GM19240 (cell line): ENCODE measurements at regions not wholly inside any gene's neighbourhood (a gene's known extent, or its start where the extent isn't known, plus 50 kb on each side); places are given as distances from the start of the nearest gene placed in this dataset.

Source experiments
- DNase-seq: peaks from one replicate; pipeline ENCODE4 v3.0.0; 2011; ENCODE audit warnings: low spot score; ENCODE audit not compliant: insufficient read length

GRCh38 chr2:156165742-156166141 lies 166.8 kb downstream of the NR4A2 start:
- no peak for DNase-seq

DNA sequence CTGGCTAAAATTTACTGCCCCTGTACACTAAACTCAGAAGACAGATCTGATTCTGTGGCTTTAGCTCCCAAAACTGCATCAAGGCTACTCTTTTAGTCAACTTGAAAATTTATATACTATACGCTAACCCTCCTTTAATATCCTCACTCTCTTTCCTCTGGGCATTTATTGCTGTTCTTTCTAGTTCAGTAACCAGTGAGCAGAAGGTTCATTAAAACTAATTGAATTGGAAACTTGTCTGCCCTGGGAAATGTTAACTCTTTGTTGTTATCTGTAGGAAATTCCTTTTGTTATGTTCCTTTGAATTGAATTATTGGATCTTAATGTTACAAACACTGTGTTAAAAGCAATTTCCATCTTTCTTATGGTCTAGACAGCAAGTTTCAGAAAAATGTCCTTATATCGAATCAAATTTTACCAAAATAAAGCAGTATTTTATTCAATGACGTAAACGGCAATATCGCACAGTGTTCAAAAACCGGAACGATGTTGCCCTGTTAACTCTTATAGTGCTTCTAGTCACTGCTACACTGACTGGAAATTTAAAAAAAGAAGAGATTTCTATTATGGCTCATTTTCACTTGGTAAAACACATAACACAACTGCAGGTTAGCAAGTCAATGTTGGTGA lies 168.3 kb downstream of the NR4A2 start:
- no peak for DNase-seq

GRCh38 chr2:156158808-156159207 lies 173.7 kb downstream of the NR4A2 start:
- no peak for DNase-seq

DNA sequence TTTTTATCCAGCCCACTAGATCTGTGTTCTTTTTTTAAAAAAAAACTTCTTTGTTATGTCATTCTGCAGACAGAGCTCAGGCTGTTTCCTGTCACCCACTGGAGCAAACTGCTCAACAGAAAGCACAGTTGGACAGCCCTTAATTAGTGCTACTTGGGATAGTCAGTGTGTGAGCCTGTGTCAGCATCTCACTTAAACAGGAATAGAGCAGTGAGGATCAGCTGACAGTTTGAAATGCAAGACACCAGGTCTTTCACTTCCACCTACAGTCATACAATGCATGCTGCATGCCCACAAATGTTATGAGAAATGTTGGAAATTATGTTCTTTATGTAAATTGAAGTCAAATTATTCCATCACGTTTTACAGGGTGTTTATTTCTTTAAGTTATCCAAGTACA lies 174.9 kb downstream of the NR4A2 start:
- DNase-seq = no peak

- DNase-seq = no peak
These were observed 175.9 kb downstream of the NR4A2 start for GRCh38 chr2:156156580-156156979.

DNA sequence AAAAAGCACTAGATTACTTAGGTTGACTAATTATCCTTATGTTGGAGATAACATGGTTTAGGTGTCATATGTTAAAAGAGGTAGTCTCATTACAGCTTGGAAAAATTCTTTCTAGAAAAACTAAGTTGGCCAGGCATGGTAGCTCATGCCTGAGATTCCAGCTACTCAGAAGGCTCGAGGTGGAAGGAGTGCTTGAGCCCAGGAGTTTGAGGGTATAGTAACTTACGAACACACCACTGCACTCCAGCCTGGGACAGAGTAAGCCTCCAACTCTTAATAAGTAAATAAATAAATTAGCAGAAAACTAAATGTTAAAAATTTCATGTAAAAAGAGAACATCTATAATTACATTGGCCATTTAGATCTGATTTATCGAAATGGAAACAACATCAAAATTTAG lies 177.2 kb downstream of the NR4A2 start:
- no peak for DNase-seq

DNA sequence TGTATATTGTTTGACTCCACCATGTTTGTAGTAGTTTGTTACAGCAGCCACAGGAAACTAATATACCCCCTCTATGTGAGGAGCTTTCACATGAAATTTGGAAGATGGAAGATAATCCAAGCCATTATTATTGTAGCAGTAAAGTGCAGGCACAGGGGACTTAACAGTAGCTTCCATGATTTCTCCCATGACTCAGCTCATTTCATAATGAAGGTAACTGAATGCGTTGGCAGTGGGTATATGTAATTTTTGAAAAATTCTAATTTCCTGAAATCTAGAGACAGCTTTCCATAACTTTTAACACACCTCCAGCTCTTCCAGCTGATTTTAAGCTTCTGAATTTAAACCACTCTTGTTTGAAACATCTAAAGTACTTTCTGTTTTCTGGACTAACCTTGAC lies 181.2 kb downstream of the NR4A2 start:
- DNase-seq = no peak

GRCh38 chr2:156147594-156148330 lies 184.8 kb downstream of the NR4A2 start:
- DNase-seq = no peak

DNA sequence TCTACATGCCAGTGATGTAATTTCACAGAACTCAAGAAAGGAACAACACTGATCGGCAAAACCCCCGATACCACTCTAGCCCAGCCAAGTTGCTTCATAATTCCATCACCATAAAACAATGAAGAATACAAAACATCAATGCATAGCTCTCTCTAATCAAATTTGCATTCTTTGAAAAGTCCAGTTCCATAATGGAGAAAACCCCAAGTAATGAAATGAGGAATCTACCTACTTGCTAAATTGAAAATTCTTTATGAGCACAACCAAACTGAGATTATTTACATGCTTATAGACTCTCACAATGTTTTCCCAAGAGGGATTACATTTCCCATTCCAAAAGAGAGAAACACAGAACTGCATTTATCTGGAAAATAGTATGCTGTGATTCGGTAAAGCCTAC lies 186.5 kb downstream of the NR4A2 start:
- no peak for DNase-seq

DNA sequence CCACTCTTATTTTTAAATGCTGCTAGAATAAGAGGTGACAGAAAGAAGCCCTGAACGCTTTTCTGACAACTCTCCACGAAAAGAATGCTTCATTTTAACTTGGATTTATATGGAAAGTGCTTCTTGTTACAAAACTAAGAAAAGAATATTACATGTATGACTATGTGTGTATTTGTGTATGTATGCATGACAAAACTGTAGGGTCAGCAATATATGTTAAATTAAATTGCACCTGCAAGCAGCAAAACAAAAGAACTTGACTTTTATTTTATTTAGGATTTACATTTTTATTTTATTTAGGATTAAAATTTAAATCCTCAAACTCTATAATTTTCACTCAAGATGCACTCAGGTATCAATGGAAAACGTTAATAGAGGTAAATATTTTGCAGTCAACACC lies 187.1 kb downstream of the NR4A2 start:
- no peak for DNase-seq

GRCh38 chr2:156136566-156136965 lies 196.0 kb downstream of the NR4A2 start:
- DNase-seq = no peak

DNA sequence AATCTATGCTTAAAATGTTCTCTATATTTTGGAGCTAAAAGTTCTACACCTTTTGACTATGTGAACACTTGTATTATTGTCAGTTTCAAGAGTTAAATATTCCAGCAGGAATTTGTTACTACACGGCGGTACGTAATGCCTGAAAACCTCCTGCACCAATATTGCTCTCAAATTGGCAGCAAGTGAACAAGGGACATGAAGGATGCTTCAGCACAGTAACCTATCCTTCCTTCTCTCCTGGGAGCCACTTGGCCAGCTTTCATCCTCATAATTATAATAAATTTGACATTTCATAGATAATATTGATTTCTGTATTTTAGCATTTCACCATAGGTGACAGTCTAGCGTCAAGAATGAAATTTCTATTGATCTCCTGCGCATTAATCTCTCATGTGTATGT lies 197.6 kb downstream of the NR4A2 start:
- DNase-seq = no peak

- no peak for DNase-seq
These were observed 199.6 kb downstream of the NR4A2 start for GRCh38 chr2:156132941-156133340.

DNA sequence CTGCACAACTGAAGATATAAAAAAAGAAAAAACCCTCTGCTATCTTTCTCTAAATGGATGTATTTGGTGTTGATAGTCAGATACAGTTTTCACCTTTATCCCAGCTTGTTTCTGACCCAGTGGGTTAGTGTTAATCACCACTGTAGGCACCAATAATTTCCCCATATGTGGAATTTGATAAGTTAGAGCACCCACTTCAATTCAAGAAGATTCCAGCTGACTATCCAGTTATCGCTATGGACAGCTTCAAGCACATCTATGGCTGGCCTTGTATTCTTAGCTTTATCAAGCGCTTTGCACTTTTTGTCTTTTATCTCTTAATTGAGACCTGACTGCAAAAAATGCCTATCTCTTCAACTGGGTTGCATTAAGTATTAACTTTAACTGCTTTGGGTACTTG lies 200.4 kb downstream of the NR4A2 start:
- DNase-seq = no peak

DNA sequence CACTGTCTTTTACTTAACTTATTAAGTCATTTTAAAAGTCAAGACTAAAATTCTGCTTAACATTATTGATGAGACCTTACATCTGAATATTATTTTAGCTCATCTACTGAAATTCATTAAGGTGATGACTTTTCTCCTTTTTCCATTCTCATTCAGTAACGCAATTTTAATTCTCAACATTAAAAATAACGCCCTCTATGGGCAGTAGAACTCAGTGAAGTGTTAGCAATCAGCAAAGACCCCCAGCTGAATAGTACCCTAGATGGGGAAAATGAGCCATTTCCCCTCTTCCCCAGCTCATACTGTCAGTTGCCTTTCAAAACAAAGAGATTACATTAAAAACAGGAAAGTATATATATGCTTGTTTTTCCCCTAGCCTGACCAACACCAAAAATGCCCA lies 203.3 kb downstream of the NR4A2 start:
- DNase-seq = no peak

DNA sequence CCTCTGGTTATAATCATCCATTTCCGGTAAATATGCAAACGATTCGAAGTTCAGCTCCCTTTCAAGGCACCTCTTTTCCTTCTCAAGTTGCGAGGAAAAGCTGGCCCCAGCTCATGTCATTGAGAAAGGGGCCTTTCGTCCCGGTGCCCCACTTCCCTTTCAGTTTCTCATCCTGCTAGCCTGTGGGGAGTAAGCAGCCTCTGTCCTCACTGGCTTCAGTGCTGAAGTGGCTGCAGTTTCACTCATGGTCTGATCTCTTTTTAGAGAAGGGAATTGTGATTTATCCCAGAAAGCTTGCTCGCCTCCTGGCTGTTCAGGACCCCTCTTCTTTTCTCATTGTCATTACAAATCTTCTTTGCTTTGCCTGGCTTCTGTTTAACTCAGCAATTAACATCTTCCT lies 207.5 kb downstream of the NR4A2 start:
- DNase-seq = no peak

- no peak for DNase-seq
These were observed 208.1 kb downstream of the NR4A2 start for GRCh38 chr2:156124458-156124857.

DNA sequence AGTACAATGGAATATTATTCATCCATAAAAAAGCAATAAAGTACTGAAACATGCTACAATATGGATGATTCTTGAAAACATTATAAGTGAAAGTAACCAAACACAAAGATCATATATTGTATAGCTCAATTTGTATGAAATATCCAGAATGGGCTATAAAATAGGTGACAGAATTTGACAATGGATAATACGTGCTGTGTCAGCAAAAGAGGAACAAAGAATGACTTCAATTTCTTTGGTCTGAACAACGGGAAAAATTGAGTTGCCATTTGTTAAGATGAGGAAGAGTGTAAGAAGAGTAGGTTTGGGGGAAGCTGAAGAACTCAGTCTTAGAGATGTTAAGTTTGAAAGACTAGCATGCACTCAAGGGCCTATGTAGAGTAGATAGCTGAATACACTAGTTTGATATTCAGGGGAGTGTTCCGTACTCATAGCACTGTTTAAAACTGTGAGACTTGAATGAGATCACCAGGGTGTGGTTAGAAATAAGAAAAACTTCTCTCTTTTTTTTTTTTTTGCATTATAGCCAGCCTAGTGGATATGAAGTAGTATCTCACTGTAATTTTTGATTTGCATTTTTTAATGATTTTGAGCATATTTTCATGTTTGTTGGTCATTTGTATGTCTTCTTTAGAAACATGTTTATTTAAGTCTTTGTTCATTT lies 213.6 kb downstream of the NR4A2 start:
- DNase-seq = no peak

GRCh38 chr2:156116113-156116512 lies 216.4 kb downstream of the NR4A2 start:
- no peak for DNase-seq

DNA sequence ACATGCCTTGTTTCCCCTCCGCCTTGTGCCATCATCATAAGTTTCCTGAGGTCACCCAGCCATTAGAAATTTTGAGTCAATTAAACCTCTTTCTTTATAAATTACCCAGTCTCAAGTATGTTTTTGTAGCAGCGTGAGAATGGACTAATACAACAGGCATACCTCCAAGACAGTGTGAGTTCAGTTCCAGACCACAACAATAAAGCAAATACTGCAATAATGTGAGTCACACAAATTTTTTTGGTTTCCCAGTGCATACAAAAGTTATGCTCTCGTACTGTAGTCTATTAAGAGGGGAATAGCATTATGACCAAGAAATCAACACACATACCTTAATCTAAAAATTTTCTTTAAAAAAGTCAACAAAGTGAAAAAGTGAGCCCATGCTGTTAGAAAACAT lies 217.2 kb downstream of the NR4A2 start:
- no peak for DNase-seq

- no peak for DNase-seq
These were observed 220.2 kb downstream of the NR4A2 start for GRCh38 chr2:156112323-156112722.

DNA sequence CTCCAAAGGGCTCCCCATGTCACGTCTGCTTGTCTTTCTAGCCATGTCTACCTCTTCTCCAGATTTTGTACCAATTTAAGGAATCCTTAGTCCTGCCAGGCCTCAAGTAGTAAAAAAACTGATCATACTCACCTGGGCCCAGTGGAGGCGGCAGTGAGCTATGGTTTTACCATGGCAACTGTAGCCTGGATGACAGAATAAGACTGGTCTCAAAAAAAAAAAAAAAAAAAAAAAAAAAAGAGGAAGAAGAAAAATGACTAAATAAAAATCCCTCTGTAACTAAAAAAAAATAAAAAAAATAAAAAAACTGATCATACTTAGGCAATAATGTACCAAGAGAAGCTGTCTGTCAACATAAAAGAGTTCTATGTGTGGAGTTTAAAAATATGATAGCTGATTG lies 221.6 kb downstream of the NR4A2 start:
- no peak for DNase-seq

GRCh38 chr2:156099382-156099781 lies 233.1 kb downstream of the NR4A2 start:
- no peak for DNase-seq
